CD4-positive, alpha-beta T cell (primary cell): ENCODE measurements at regions not wholly inside any gene's neighbourhood (a gene's known extent, or its start where the extent isn't known, plus 50 kb on each side); places are given as distances from the start of the nearest gene placed in this dataset.

ENCODE experiments used
- ATAC-seq: fragments of 200-7000 bp; cut with Tn5 transposase; one replicate; pipeline ENCODE4 v1.10.0; 2022; ENCODE audit warnings: mild to moderate bottlenecking; ENCODE audit not compliant: poor library complexity
- CTCF ChIA-PET: fragments of 350-600 bp; sonication (Branson Sonifier 250); formaldehyde crosslinking; loops from one replicate; lab custom pipeline; 2021; ENCODE audit warnings: antibody characterized with exemption, inconsistent platforms; lab: Charles Lee
- POLR2A ChIA-PET: fragments of 350-600 bp; sonication (Branson Sonifier 250); formaldehyde crosslinking; loops from one replicate; lab custom pipeline; 2021; ENCODE audit warnings: antibody characterized with exemption, inconsistent platforms; lab: Charles Lee
- DNase-seq, 14 experiments: peaks; one replicate each; pipeline ENCODE4 v3.0.0-alpha.2; 2013 to 2020; ENCODE audit warnings: mixed read lengths in 2 of 14
- H3K27ac ChIP-seq, 2 donors: one replicate each; pipeline versions ENCODE4 v1.5.1 to v1.7.0; 2013; ENCODE audit warnings: low read length in 2 of 2, low read depth in 1 of 2, mild to moderate bottlenecking in 1 of 2
- H3K27me3 ChIP-seq, 2 experiments: 1 replicate in 1 of 2; 2 replicates in 1 of 2; pipeline versions ENCODE4 v1.6.1 to v1.7.0; 2013; ENCODE audit warnings: low read length in 2 of 2, control low read depth in 1 of 2, mild to moderate bottlenecking in 1 of 2, moderate library complexity in 1 of 2; ENCODE audit not compliant: insufficient read depth in 2 of 2, control insufficient read depth in 1 of 2
- H3K36me3 ChIP-seq: one replicate; pipeline ENCODE4 v1.6.1; 2013; ENCODE audit warnings: low read length, control low read depth; ENCODE audit not compliant: insufficient read depth
- H3K4me1 ChIP-seq: one replicate; pipeline ENCODE4 v1.6.1; 2013; ENCODE audit warnings: low read length, control low read depth; ENCODE audit not compliant: insufficient read depth
- H3K4me3 ChIP-seq: one replicate; pipeline ENCODE4 v1.5.1; 2013; ENCODE audit warnings: mild to moderate bottlenecking, low read length, moderate library complexity
- H3K9me3 ChIP-seq, 2 experiments: 1 replicate in 1 of 2; 2 replicates in 1 of 2; pipeline versions ENCODE4 v1.6.1 to v1.7.0; 2013; ENCODE audit warnings: low read length in 2 of 2, mild to moderate bottlenecking in 2 of 2, control low read depth in 1 of 2, moderate library complexity in 1 of 2; ENCODE audit not compliant: control insufficient read depth in 1 of 2, insufficient read depth in 1 of 2
- H3K27ac Mint-ChIP-seq: one replicate; pipeline ENCODE4 v1.8.0; 2020; ENCODE audit warnings: mixed read lengths
- H3K27me3 Mint-ChIP-seq: one replicate; pipeline ENCODE4 v1.8.0; 2021; ENCODE audit warnings: mixed read lengths
- H3K36me3 Mint-ChIP-seq: one replicate; pipeline ENCODE4 v1.8.0; 2021; ENCODE audit warnings: low read depth, mixed read lengths
- H3K4me1 Mint-ChIP-seq: one replicate; pipeline ENCODE4 v1.8.0; 2021; ENCODE audit warnings: low read depth, mixed read lengths
- H3K4me3 Mint-ChIP-seq: one replicate; pipeline ENCODE4 v1.8.0; 2020; ENCODE audit warnings: mild to moderate bottlenecking, mixed read lengths
- H3K9me3 Mint-ChIP-seq: one replicate; pipeline ENCODE4 v1.8.0; 2020; ENCODE audit warnings: mixed read lengths
- CTCF ChIP-seq: fragments of 200-600 bp; IDR thresholded peaks from one replicate; pipeline ENCODE4 v1.8.0; 2022; ENCODE audit warnings: antibody characterized with exemption, mild to moderate bottlenecking
- intact Hi-C, 2 experiments: fragments of 100-400 bp; cut with DNase I in 1 of 2; cut with micrococcal nuclease in 1 of 2; formaldehyde crosslinking; loops; one replicate each; pipeline versions ENCODE4 v1.15.1 to v1.9.0; 2023 to 2025; cut with DNase I, micrococcal nuclease

- CTCF ChIA-PET, result no interaction called here
- H3K36me3 ChIP-seq, result no peaks in the 10 kb centered on the region
- POLR2A ChIA-PET, result no interaction called here
Observed at GRCh38 chr16:9503251-9503984, 412.0 kb downstream of the HAPSTR1 start.

DNA sequence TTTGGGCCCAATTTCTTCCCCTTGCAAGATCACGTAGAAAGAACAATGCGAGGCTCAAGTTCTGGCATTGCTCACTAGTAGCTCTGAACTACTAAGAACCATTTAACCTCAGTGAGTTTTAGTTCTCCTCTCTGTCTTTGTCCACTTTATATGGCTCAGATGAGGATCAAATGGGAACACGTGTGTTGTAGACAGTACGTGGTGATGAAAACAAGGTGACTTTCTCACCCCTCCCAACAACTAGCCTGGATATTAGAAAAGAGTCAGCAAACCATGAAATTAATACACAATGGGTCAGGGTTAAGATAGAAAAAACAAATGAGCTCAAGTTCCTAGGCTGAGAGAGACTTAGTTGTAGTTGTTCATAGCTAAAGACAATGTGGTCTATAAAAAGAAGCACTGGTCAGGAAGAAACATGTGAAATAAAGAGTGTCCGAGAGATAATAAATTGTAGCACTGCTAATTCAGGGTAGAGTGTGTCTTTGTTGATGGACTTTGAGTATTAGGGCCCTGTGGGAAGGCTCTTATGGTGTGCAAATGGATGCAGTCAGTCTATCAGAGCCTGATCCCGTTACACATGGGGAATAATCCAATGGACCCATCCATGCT lies 417.0 kb downstream of the HAPSTR1 start:
- TF ChIP-seq CTCF, result no peak
- ATAC-seq (no peak), DNase-seq (no peak)
- no peaks in the 10 kb centered on the region for H3K27me3 Mint-ChIP-seq
- peaks cover 0 to 2% of the 10 kb centered on the region in 2 experiments for H3K27me3 ChIP-seq
- no peak overlapping the region for H3K27ac ChIP-seq
- no peaks in the 10 kb centered on the region for H3K4me1 Mint-ChIP-seq
- H3K27ac Mint-ChIP-seq, result no peak overlapping the region
- no peaks in the 10 kb centered on the region for H3K4me1 ChIP-seq
- H3K4me3 Mint-ChIP-seq, result no peak overlapping the region
- intact Hi-C loops, result no loop called here
- H3K36me3 ChIP-seq, result no peaks in the 10 kb centered on the region
- H3K36me3 Mint-ChIP-seq, result no peaks in the 10 kb centered on the region
- ChIA-PET CTCF (no interaction called here), POLR2A (no interaction called here)
- peaks cover 3 to 5% of the 10 kb centered on the region in 2 experiments for H3K9me3 ChIP-seq
- peaks cover 4% of the 10 kb centered on the region for H3K9me3 Mint-ChIP-seq
- H3K4me3 ChIP-seq, result no peak overlapping the region

More at GRCh38 chr16:9503251-9503984, 412.0 kb downstream of the HAPSTR1 start:
- peaks cover 5% of the 10 kb centered on the region for H3K9me3 Mint-ChIP-seq
- Histone ChIP-seq H3K9me3 (peaks cover 0 to 8% of the 10 kb centered on the region in 2 experiments), H3K4me3 (no peak overlapping the region), H3K27me3 (no peaks in the 10 kb centered on the region), H3K27ac (no peak overlapping the region), H3K4me1 (no peaks in the 10 kb centered on the region)
- intact Hi-C loops, result loop anchor here in 1 of 2 experiments (5.0 kb wide), 1 partner anchor 1071 kb away; no protein-coding TSS in a partner anchor
- ATAC-seq (no peak), DNase-seq (no peak)
- H3K4me3 Mint-ChIP-seq, result no peak overlapping the region
- no peak for TF ChIP-seq CTCF
- H3K27ac Mint-ChIP-seq, result no peak overlapping the region
- H3K36me3 Mint-ChIP-seq, result no peaks in the 10 kb centered on the region
- H3K4me1 Mint-ChIP-seq, result no peaks in the 10 kb centered on the region
- peaks cover 5% of the 10 kb centered on the region for H3K27me3 Mint-ChIP-seq

GRCh38 chr16:9509663-9510062 lies 418.2 kb downstream of the HAPSTR1 start:
- no peaks in the 10 kb centered on the region for H3K36me3 Mint-ChIP-seq
- intact Hi-C loops, result no loop called here
- no peaks in the 10 kb centered on the region for H3K36me3 ChIP-seq
- peaks cover 5% of the 10 kb centered on the region for H3K9me3 Mint-ChIP-seq
- no peak for TF ChIP-seq CTCF
- peaks cover 0 to 2% of the 10 kb centered on the region in 2 experiments for H3K27me3 ChIP-seq
- ChIA-PET POLR2A (no interaction called here), CTCF (no interaction called here)
- H3K27ac Mint-ChIP-seq, result no peak overlapping the region
- H3K4me1 Mint-ChIP-seq, result no peaks in the 10 kb centered on the region
- H3K9me3 ChIP-seq, result peaks cover 3 to 5% of the 10 kb centered on the region in 2 experiments
- H3K4me3 ChIP-seq, result no peak overlapping the region
- no peak overlapping the region for H3K4me3 Mint-ChIP-seq
- no peaks in the 10 kb centered on the region for H3K4me1 ChIP-seq
- H3K27me3 Mint-ChIP-seq, result no peaks in the 10 kb centered on the region
- ATAC-seq (no peak), DNase-seq (no peak)
- H3K27ac ChIP-seq, result no peak overlapping the region
